Activated T-cell treated with anti-CD3 and anti-CD28 coated beads, Interleukin-2, amount 50 U/mL, for 48 hours (primary cell): ENCODE measurements at regions not wholly inside any gene's neighbourhood (a gene's known extent, or its start where the extent isn't known, plus 50 kb on each side); places are given as distances from the start of the nearest gene placed in this dataset.

Experiments
- DNase-seq, 2 experiments: peaks; one replicate each; pipeline ENCODE4 v3.0.0-alpha.2; 2020

- no peak for DNase-seq
Observed at GRCh38 chr5:73395256-73395655, 53.3 kb downstream of the FOXD1 start.

GRCh38 chr5:73394610-73395009 lies 54.0 kb downstream of the FOXD1 start:
- DNase-seq: no peak

- DNase-seq: no peak
Observed at GRCh38 chr5:73393611-73394489, 54.7 kb downstream of the FOXD1 start.

- DNase-seq: no peak
Observed at GRCh38 chr5:73392775-73393174, 55.8 kb downstream of the FOXD1 start.

- no peak for DNase-seq
Observed at GRCh38 chr5:73391441-73391881, 57.1 kb downstream of the FOXD1 start.

- DNase-seq: no peak
Observed at GRCh38 chr5:73390972-73391371, 57.6 kb downstream of the FOXD1 start.

- DNase-seq: no peak
Observed at GRCh38 chr5:73388740-73389139, 59.8 kb downstream of the FOXD1 start.

GRCh38 chr5:73388306-73388684 lies 60.3 kb downstream of the FOXD1 start:
- DNase-seq: no peak

GRCh38 chr5:73387601-73388305 lies 60.8 kb downstream of the FOXD1 start:
- peak in 1 of 2 experiments; percentile 26 for DNase-seq

GRCh38 chr5:73387149-73387591 lies 61.4 kb downstream of the FOXD1 start:
- no peak for DNase-seq

- DNase-seq: no peak
Observed at GRCh38 chr5:73384861-73385260, 63.7 kb downstream of the FOXD1 start.

- no peak for DNase-seq
Observed at GRCh38 chr5:73382401-73382740, 66.2 kb downstream of the FOXD1 start.

- peak in 1 of 2 experiments; percentile 23 for DNase-seq
Observed at GRCh38 chr5:73381590-73382400, 66.8 kb downstream of the FOXD1 start.

GRCh38 chr5:73380710-73381589 lies 67.6 kb downstream of the FOXD1 start:
- DNase-seq: peak in 1 of 2 experiments; percentile 36

GRCh38 chr5:73380041-73380440 lies 68.5 kb downstream of the FOXD1 start:
- peak in 1 of 2 experiments; percentile 22 for DNase-seq

- DNase-seq: no peak
Observed at GRCh38 chr5:73379435-73379834, 69.1 kb downstream of the FOXD1 start.

GRCh38 chr5:73378765-73379164 lies 69.8 kb downstream of the FOXD1 start:
- no peak for DNase-seq

GRCh38 chr5:73378070-73378469 lies 70.5 kb downstream of the FOXD1 start:
- no peak for DNase-seq

GRCh38 chr5:73376618-73377170 lies 71.9 kb downstream of the FOXD1 start:
- DNase-seq: no peak

GRCh38 chr5:73375949-73376348 lies 72.6 kb downstream of the FOXD1 start:
- no peak for DNase-seq

- no peak for DNase-seq
Observed at GRCh38 chr5:73375191-73375545, 73.4 kb downstream of the FOXD1 start.
